ENCODE measurements at regions not wholly inside any gene's neighbourhood (a gene's known extent, or its start where the extent isn't known, plus 50 kb on each side); places are given as distances from the start of the nearest gene placed in this dataset.

DNA sequence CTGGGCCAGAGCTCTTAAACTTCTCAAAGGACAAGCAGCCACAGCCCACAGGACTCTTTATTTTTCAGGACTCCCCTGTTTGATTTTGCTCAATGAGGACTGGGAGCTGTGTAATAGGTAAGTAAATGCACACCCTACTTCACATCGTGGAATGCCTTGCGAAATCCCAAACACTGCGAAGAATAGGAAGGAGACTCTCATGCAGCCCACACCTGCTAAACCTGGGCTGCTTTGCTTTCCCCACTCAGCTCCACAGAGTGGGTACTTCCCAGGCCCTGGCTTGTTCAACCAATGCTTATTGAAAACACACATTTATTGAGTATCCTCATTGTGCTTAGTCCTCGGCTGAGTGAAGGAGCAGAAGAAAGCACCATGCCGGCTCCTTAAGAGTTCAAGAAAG, 103.3 kb upstream of the FSTL4 start:
- TF ChIP-seq POLR2A (IDR thresholded peaks at IDR 0.05; ENCODE audit: low read depth, low read length) (no peak), POLR2AphosphoS5 (IDR thresholded peaks at IDR 0.05; ENCODE audit: low read depth, low read length) (no peak), TAF1 (IDR thresholded peaks at IDR 0.05; ENCODE audit: low read depth, low read length) (no peak), POU2F2 (IDR thresholded peaks at IDR 0.05; ENCODE audit: low read depth, low read length) (no peak), SPI1 (IDR thresholded peaks at IDR 0.05; ENCODE audit: low read depth, low read length) (no peak), PAX5 (IDR thresholded peaks at IDR 0.05; ENCODE audit: insufficient read depth, low read length, severe bottlenecking) (no peak)
